K562 (cell line): ENCODE measurements at regions not wholly inside any gene's neighbourhood (a gene's known extent, or its start where the extent isn't known, plus 50 kb on each side); places are given as distances from the start of the nearest gene placed in this dataset.

Experiments
- BCL6 ChIP-seq: fragments of 250-450 bp; sonication (Bioruptor Pico); IDR thresholded peaks from 2 replicates; pipeline ENCODE4 v1.4.0; 2020
- CHCHD3 ChIP-seq: fragments of 250-450 bp; sonication (Bioruptor Pico); IDR thresholded peaks from 2 replicates; pipeline ENCODE4 v2.1.2; 2022; ENCODE audit warnings: mild to moderate bottlenecking
- DMBX1 ChIP-seq: fragments of 250-450 bp; sonication (Bioruptor Pico); IDR thresholded peaks from 2 replicates; pipeline ENCODE4 v1.8.0; 2022; ENCODE audit warnings: inconsistent platforms, mild to moderate bottlenecking, moderate library complexity, borderline replicate concordance
- ILK ChIP-seq: fragments of 450-650 bp; IDR thresholded peaks from 2 replicates; pipeline ENCODE4 v1.6.1; 2016; ENCODE audit warnings: missing genetic modification characterization, low read depth, mild to moderate bottlenecking, missing compliant biosample characterization, moderate library complexity, borderline replicate concordance
- MCM5 ChIP-seq: fragments of 450-650 bp; IDR thresholded peaks from 2 replicates; pipeline ENCODE4 v1.6.1; 2016; ENCODE audit warnings: low read depth
- MIER1 ChIP-seq: fragments of 450-650 bp; IDR thresholded peaks from 2 replicates; pipeline ENCODE4 v1.6.1; 2016; ENCODE audit warnings: antibody characterized with exemption, mild to moderate bottlenecking, low read depth
- PHF8 ChIP-seq: fragments of 200-600 bp; sonication (generic); IDR thresholded peaks from 2 replicates; pipeline ENCODE4 v1.6.1; 2012; ENCODE audit warnings: mixed run types, mild to moderate bottlenecking, inconsistent platforms, low read length, moderate library complexity, borderline replicate concordance
- TRIM24 ChIP-seq, 2 experiments: fragments of 450-650 bp; IDR thresholded peaks; 2 replicates each; pipeline ENCODE4 v1.6.1; 2016
- ZNF592 ChIP-seq: fragments of 450-650 bp; IDR thresholded peaks from 2 replicates; pipeline ENCODE4 v1.6.1; 2017; ENCODE audit warnings: antibody characterized with exemption, mild to moderate bottlenecking
- TF ChIP-seq, protein P1 (sequence below): fragments of 150-350 bp; IDR thresholded peaks from 2 replicates; pipeline ENCODE4 v1.6.1; 2014; ENCODE audit warnings: low read depth, mild to moderate bottlenecking, low read length, borderline replicate concordance

GRCh38 chr11:127815331-127815730, 772.0 kb downstream of the ETS1 start (continued):
- TF ChIP-seq, protein P1, sequence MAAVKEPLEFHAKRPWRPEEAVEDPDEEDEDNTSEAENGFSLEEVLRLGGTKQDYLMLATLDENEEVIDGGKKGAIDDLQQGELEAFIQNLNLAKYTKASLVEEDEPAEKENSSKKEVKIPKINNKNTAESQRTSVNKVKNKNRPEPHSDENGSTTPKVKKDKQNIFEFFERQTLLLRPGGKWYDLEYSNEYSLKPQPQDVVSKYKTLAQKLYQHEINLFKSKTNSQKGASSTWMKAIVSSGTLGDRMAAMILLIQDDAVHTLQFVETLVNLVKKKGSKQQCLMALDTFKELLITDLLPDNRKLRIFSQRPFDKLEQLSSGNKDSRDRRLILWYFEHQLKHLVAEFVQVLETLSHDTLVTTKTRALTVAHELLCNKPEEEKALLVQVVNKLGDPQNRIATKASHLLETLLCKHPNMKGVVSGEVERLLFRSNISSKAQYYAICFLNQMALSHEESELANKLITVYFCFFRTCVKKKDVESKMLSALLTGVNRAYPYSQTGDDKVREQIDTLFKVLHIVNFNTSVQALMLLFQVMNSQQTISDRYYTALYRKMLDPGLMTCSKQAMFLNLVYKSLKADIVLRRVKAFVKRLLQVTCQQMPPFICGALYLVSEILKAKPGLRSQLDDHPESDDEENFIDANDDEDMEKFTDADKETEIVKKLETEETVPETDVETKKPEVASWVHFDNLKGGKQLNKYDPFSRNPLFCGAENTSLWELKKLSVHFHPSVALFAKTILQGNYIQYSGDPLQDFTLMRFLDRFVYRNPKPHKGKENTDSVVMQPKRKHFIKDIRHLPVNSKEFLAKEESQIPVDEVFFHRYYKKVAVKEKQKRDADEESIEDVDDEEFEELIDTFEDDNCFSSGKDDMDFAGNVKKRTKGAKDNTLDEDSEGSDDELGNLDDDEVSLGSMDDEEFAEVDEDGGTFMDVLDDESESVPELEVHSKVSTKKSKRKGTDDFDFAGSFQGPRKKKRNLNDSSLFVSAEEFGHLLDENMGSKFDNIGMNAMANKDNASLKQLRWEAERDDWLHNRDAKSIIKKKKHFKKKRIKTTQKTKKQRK: no peak
- TF ChIP-seq ZNF592: no peak
- TF ChIP-seq BCL6 (CRISPR knock-in tag): no peak
- TF ChIP-seq TRIM24 (IDR thresholded peaks at IDR 0.05): no peak
- no peak for TF ChIP-seq DMBX1 (CRISPR knock-in tag)
- no peak for TF ChIP-seq ILK (tag)
- TF ChIP-seq CHCHD3 (CRISPR knock-in tag): no peak
- no peak for TF ChIP-seq MCM5
- no peak for TF ChIP-seq MIER1
- TF ChIP-seq PHF8: no peak
